SK-N-MC (cell line): ENCODE measurements at regions not wholly inside any gene's neighbourhood (a gene's known extent, or its start where the extent isn't known, plus 50 kb on each side); places are given as distances from the start of the nearest gene placed in this dataset.

Experiments used
- DNase-seq: peaks from one replicate; pipeline ENCODE4 v3.0.0-alpha.2; 2011; ENCODE audit warnings: low read depth, low spot score
- H3K27ac ChIP-seq: fragments of 200-600 bp; sonication (generic); 2 replicates; pipeline ENCODE4 v1.5.1; 2016; ENCODE audit warnings: mixed run types
- H3K36me3 ChIP-seq: fragments of 200-600 bp; sonication (generic); 2 replicates; pipeline ENCODE4 v1.6.1; 2017; ENCODE audit warnings: antibody characterized with exemption, low read length, mixed read lengths; ENCODE audit not compliant: insufficient read depth
- H3K4me3 ChIP-seq: fragments of 200-600 bp; sonication (generic); 2 replicates; pipeline ENCODE4 v1.5.1; 2016
- H3K9ac ChIP-seq: fragments of 200-600 bp; sonication (generic); 2 replicates; pipeline ENCODE4 v1.8.0; 2017; ENCODE audit warnings: mixed run types, mixed read lengths; ENCODE audit not compliant: insufficient read length
- H3K9me3 ChIP-seq: fragments of 200-600 bp; sonication (generic); 2 replicates; pipeline ENCODE4 v1.6.1; 2017; ENCODE audit warnings: low read depth, mild to moderate bottlenecking, antibody characterized with exemption, low read length, moderate library complexity, mixed read lengths
- EZH2 ChIP-seq: fragments of 200-600 bp; sonication (generic); IDR thresholded peaks from one replicate; pipeline ENCODE4 v1.6.1; 2017; ENCODE audit warnings: antibody characterized with exemption
- FOXP2 ChIP-seq: optimal IDR thresholded peaks from 2 replicates; pipeline ENCODE3; 2011; ENCODE audit warnings: mild to moderate bottlenecking, moderate library complexity; ENCODE audit not compliant: insufficient read depth; ENCODE audit errors: extremely low read length, control extremely low read depth
- POLR2AphosphoS5 ChIP-seq: IDR thresholded peaks from 2 replicates; pipeline ENCODE4 v1.6.1; 2012; ENCODE audit warnings: mild to moderate bottlenecking, low read depth, low read length, borderline replicate concordance

GRCh38 chr3:44050867-44051266 lies 190.8 kb upstream of the TOPAZ1 start:
- no peaks in the 10 kb centered on the region for H3K9me3 ChIP-seq
- TF ChIP-seq POLR2AphosphoS5 (no peak), EZH2 (no peak), FOXP2 (no peak)
- H3K27ac ChIP-seq, result no peak overlapping the region
- H3K4me3 ChIP-seq, result no peak overlapping the region
- no peaks in the 10 kb centered on the region for H3K36me3 ChIP-seq
- no peak for DNase-seq
- no peak overlapping the region for H3K9ac ChIP-seq

GRCh38 chr3:44055951-44056350 lies 185.7 kb upstream of the TOPAZ1 start:
- H3K27ac ChIP-seq, result no peak overlapping the region
- H3K9me3 ChIP-seq, result no peaks in the 10 kb centered on the region
- DNase-seq, result no peak
- no peak overlapping the region for H3K4me3 ChIP-seq
- TF ChIP-seq POLR2AphosphoS5 (no peak), FOXP2 (no peak), EZH2 (no peak)
- H3K36me3 ChIP-seq, result no peaks in the 10 kb centered on the region
- H3K9ac ChIP-seq, result no peak overlapping the region

GRCh38 chr3:44056446-44057240 lies 185.0 kb upstream of the TOPAZ1 start:
- Histone ChIP-seq H3K36me3 (no peaks in the 10 kb centered on the region), H3K9me3 (no peaks in the 10 kb centered on the region), H3K4me3 (no peak overlapping the region), H3K27ac (no peak overlapping the region), H3K9ac (no peak overlapping the region)
- no peak for TF ChIP-seq POLR2AphosphoS5
- TF ChIP-seq EZH2, result no peak
- no peak for TF ChIP-seq FOXP2
- no peak for DNase-seq

- Histone ChIP-seq H3K27ac (no peak overlapping the region), H3K9ac (no peak overlapping the region), H3K36me3 (no peaks in the 10 kb centered on the region), H3K4me3 (no peak overlapping the region), H3K9me3 (no peaks in the 10 kb centered on the region)
- no peak for TF ChIP-seq FOXP2
- no peak for TF ChIP-seq EZH2
- TF ChIP-seq POLR2AphosphoS5, result no peak
- no peak for DNase-seq
These were observed 183.4 kb upstream of the TOPAZ1 start for GRCh38 chr3:44058022-44058867.

GRCh38 chr3:44058868-44059203 lies 182.8 kb upstream of the TOPAZ1 start:
- TF ChIP-seq EZH2 (no peak), POLR2AphosphoS5 (no peak), FOXP2 (no peak)
- Histone ChIP-seq H3K4me3 (no peak overlapping the region), H3K9me3 (no peaks in the 10 kb centered on the region), H3K9ac (no peak overlapping the region), H3K27ac (no peak overlapping the region), H3K36me3 (no peaks in the 10 kb centered on the region)
- no peak for DNase-seq

- no peaks in the 10 kb centered on the region for H3K9me3 ChIP-seq
- TF ChIP-seq POLR2AphosphoS5, result no peak
- no peak for TF ChIP-seq FOXP2
- no peak for TF ChIP-seq EZH2
- H3K36me3 ChIP-seq, result no peaks in the 10 kb centered on the region
- H3K9ac ChIP-seq, result no peak overlapping the region
- H3K4me3 ChIP-seq, result no peak overlapping the region
- DNase-seq, result no peak
- no peak overlapping the region for H3K27ac ChIP-seq
These were observed 181.5 kb upstream of the TOPAZ1 start for GRCh38 chr3:44060164-44060563.

- TF ChIP-seq POLR2AphosphoS5 (no peak), EZH2 (no peak), FOXP2 (no peak)
- Histone ChIP-seq H3K36me3 (no peaks in the 10 kb centered on the region), H3K9me3 (no peaks in the 10 kb centered on the region), H3K27ac (no peak overlapping the region), H3K4me3 (no peak overlapping the region), H3K9ac (no peak overlapping the region)
- DNase-seq, result no peak
These were observed 180.4 kb upstream of the TOPAZ1 start for GRCh38 chr3:44061268-44061667.

- DNase-seq, result no peak
- no peak overlapping the region for H3K27ac ChIP-seq
- no peaks in the 10 kb centered on the region for H3K9me3 ChIP-seq
- no peaks in the 10 kb centered on the region for H3K36me3 ChIP-seq
- H3K4me3 ChIP-seq, result no peak overlapping the region
- H3K9ac ChIP-seq, result no peak overlapping the region
- TF ChIP-seq FOXP2 (no peak), EZH2 (no peak), POLR2AphosphoS5 (no peak)
These were observed 179.7 kb upstream of the TOPAZ1 start for GRCh38 chr3:44061961-44062360.
